ENCODE measurements at regions not wholly inside any gene's neighbourhood (a gene's known extent, or its start where the extent isn't known, plus 50 kb on each side); places are given as distances from the start of the nearest gene placed in this dataset.

DNA sequence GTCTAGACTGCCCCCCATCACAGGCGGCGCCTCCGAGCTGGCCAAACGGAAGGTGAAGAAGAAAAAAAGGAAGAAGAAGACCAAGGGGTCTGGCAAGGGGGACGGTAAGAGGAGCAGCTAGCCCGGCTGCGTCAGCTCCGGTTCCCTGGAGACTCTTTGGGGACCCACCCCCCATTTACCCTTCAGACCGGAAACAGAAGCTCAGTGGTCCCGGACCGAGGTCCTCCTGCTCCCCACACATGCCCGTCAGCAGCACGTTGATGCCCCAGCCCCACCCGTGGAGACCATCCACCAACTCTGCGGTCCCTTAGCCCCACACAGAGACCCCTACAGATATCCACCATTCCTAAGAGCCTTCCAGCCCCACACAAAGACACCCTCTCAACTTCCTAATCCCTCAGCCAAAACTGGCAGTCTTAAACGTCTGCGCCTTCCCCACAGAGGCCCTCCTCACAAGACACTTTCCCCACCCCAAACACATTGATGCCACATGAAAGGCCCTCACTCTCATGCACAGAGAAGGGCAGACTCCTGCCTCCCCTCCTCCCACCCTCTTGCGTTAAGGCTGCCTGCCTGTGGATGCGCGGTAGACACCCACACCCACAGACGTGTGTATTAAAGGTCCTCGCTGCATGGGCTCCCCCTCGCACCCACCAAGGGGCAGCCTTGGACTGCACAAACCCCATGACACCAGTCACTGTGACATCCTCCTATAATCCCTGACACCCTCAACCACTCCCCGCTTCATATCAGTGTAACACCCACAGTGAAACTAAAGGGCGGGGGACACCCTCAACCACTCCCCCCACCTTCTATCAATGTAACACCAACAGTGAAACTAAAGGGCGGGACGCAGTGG lies 58.2 kb upstream of the RPH3AL start:
- TF ChIP-seq RAD21 (IDR thresholded peaks at IDR 0.05): no peak
- TF ChIP-seq, protein P1, sequence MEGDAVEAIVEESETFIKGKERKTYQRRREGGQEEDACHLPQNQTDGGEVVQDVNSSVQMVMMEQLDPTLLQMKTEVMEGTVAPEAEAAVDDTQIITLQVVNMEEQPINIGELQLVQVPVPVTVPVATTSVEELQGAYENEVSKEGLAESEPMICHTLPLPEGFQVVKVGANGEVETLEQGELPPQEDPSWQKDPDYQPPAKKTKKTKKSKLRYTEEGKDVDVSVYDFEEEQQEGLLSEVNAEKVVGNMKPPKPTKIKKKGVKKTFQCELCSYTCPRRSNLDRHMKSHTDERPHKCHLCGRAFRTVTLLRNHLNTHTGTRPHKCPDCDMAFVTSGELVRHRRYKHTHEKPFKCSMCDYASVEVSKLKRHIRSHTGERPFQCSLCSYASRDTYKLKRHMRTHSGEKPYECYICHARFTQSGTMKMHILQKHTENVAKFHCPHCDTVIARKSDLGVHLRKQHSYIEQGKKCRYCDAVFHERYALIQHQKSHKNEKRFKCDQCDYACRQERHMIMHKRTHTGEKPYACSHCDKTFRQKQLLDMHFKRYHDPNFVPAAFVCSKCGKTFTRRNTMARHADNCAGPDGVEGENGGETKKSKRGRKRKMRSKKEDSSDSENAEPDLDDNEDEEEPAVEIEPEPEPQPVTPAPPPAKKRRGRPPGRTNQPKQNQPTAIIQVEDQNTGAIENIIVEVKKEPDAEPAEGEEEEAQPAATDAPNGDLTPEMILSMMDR (IDR thresholded peaks at IDR 0.05; ENCODE audit: low read depth, low read length, missing input control): no peak
- no peak for TF ChIP-seq JUND (IDR thresholded peaks at IDR 0.05)
- TF ChIP-seq, protein P2, sequence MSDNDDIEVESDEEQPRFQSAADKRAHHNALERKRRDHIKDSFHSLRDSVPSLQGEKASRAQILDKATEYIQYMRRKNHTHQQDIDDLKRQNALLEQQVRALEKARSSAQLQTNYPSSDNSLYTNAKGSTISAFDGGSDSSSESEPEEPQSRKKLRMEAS (IDR thresholded peaks at IDR 0.05): no peak
- TF ChIP-seq GABPA (IDR thresholded peaks at IDR 0.05 in 1 of 2, conservative IDR thresholded peaks at IDR 0.05 in 1 of 2): no peak
- no peak for TF ChIP-seq EGR1 (IDR thresholded peaks at IDR 0.05; ENCODE audit: low read depth in 2 of 2)
- no peak for TF ChIP-seq HNF4A (conservative IDR thresholded peaks at IDR 0.05)
- no peak for TF ChIP-seq TAF1 (conservative IDR thresholded peaks at IDR 0.05)
